Heart left ventricle (tissue), 16 donors: ENCODE measurements at regions not wholly inside any gene's neighbourhood (a gene's known extent, or its start where the extent isn't known, plus 50 kb on each side); places are given as distances from the start of the nearest gene placed in this dataset.

Source experiments
- ATAC-seq, 4 donors: fragments of 200-7000 bp; cut with Tn5 transposase; one replicate each; pipeline ENCODE4 v1.9.1; 2020 to 2022; ENCODE audit warnings: moderate library complexity in 4 of 4, mild to moderate bottlenecking in 3 of 4, moderate number of reproducible peaks in 1 of 4
- DNase-seq, 5 donors: peaks; one replicate each; pipeline ENCODE4 v3.0.0-alpha.2; 2020
- H3K27ac ChIP-seq, 12 donors: fragments of 200-600 bp; sonication (generic) in 4 of 12; one replicate each; pipeline versions ENCODE4 v1.5.0 to v1.8.0; 2016 to 2022; ENCODE audit warnings: mild to moderate bottlenecking in 2 of 12
- H3K27me3 ChIP-seq, 9 donors: fragments of 200-600 bp; sonication (generic) in 2 of 9; one replicate each; pipeline versions ENCODE4 v1.5.1 to v1.8.0; 2016 to 2022; ENCODE audit warnings: mild to moderate bottlenecking in 3 of 9
- H3K36me3 ChIP-seq, 9 donors: fragments of 200-600 bp; sonication (generic) in 2 of 9; one replicate each; pipeline versions ENCODE4 v1.5.0 to v1.8.0; 2018 to 2022; ENCODE audit warnings: mild to moderate bottlenecking in 2 of 9
- H3K4me1 ChIP-seq, 12 donors: fragments of 200-600 bp; sonication (generic) in 4 of 12; one replicate each; pipeline versions ENCODE4 v1.5.0 to v1.8.0; 2016 to 2022; ENCODE audit warnings: mild to moderate bottlenecking in 3 of 12
- H3K4me3 ChIP-seq, 12 donors: fragments of 200-600 bp; sonication (generic) in 4 of 12; one replicate each; pipeline versions ENCODE4 v1.5.0 to v1.8.0; 2017 to 2022; ENCODE audit warnings: mild to moderate bottlenecking in 9 of 12, moderate library complexity in 4 of 12
- H3K9me3 ChIP-seq, 12 donors: fragments of 200-600 bp; sonication (generic) in 4 of 12; one replicate each; pipeline versions ENCODE4 v1.5.0 to v1.8.0; 2016 to 2022; ENCODE audit warnings: mild to moderate bottlenecking in 1 of 12
- CTCF ChIP-seq, 12 donors: fragments of 200-600 bp; sonication (generic) in 4 of 12; IDR thresholded peaks; one replicate each; pipeline versions ENCODE4 v1.5.0 to v1.8.0; 2018 to 2022; ENCODE audit warnings: antibody characterized with exemption in 12 of 12, mild to moderate bottlenecking in 5 of 12
- POLR2A ChIP-seq, 2 donors: fragments of 450-650 bp; IDR thresholded peaks; one replicate each; pipeline ENCODE4 v1.6.1; 2017; ENCODE audit warnings: antibody characterized with exemption in 2 of 2, mild to moderate bottlenecking in 2 of 2, moderate library complexity in 2 of 2
- WGBS, 4 donors: extraction: QIAGEN DNeasy Blood & Tissue Kit in 2 of 4; methylation state at CpG; one replicate each; pipeline versions ENCODE4 v1.1.5 to v1.1.7; 2013 to 2018; 5-methylcytosine and 5-hydroxymethylcytosine counted together
- intact Hi-C, 10 donors: fragments of 100-400 bp; cut with DNase I; formaldehyde crosslinking; loops; one replicate each; pipeline versions ENCODE4 v1.11.1 to v1.14.2; 2022
- donor health status: ischemic (EF 13 %, LVEDD 7.1; RV severe dilation, severe dysfunction).
- donor health status: healthy with polysubstance abuse.
- donor health status: DM: no; HTN: yes; CAD: no.
- donor health status: DM: no; HTN: no; CAD: no.
- donor health status: ischemic (EF 25% LVEDD 6.9; RV normal size, moderate dysfunction).
- donor health status: ischemic (EF 25% LVEDD 5.7; RV mildly dilated, moderate dysfunction).
- donor health status: healthy.
- donor health status: DM: yes; HTN: yes; CAD: no.
- donor health status: ischemic (EF 35%, LVEDD 5.7; RV mildly dilated, moderate dysfunction).
- donor health status: nonischemic (EF 11% LVEDD 7.7; RV severe dilation, severe dysfunction).
- donor health status: DM: yes; HTN: yes; CAD: no.
- donor health status: PGD.
- donor health status: ischemic (EF 29% LVEDD 5.4; RV normal size, mild dysfunction).
- donor health status: nonischemic (EF 23%, LVEDD 6.1; RV moderate dilation, normal function).

- Histone ChIP-seq H3K4me3 (no peak overlapping the region), H3K27me3 (no peaks in the 10 kb centered on the region), H3K36me3 (no peaks in the 10 kb centered on the region), H3K4me1 (no peaks in the 10 kb centered on the region), H3K9me3 (peaks cover 0 to 18% (median 0%) of the 10 kb centered on the region in 12 donors), H3K27ac (no peak overlapping the region)
- ATAC-seq (no peak), DNase-seq (no peak)
- TF ChIP-seq POLR2A (IDR thresholded peaks at IDR 0.05) = no peak
- no peak for TF ChIP-seq CTCF (IDR thresholded peaks at IDR 0.05)
- intact Hi-C loops = no loop called here
Measured at GRCh38 chr9:13823026-13823425, 490.9 kb downstream of the NFIB start.

GRCh38 chr9:13817754-13818278, 496.1 kb downstream of the NFIB start:
- ATAC-seq = no peak
- H3K36me3 ChIP-seq = no peaks in the 10 kb centered on the region
- DNase-seq = no peak
- H3K27me3 ChIP-seq = no peaks in the 10 kb centered on the region
- H3K27ac ChIP-seq = no peak overlapping the region
- intact Hi-C loops = loop anchor here in 1 of 10 donors (10.0 kb wide), 1 partner anchor 57 kb away; no protein-coding TSS in a partner anchor
- no peak overlapping the region for H3K4me3 ChIP-seq
- H3K9me3 ChIP-seq = peaks cover 0 to 18% (median 0%) of the 10 kb centered on the region in 12 donors
- WGBS, 4 donors = 73 to 85% (median 81%) methylated on average over 1 of the region's 1 CpG
- H3K4me1 ChIP-seq = peaks cover 0 to 11% (median 0%) of the 10 kb centered on the region in 12 donors
- TF ChIP-seq POLR2A (IDR thresholded peaks at IDR 0.05) (no peak), CTCF (IDR thresholded peaks at IDR 0.05) (no peak)

GRCh38 chr9:13816837-13817236, 497.1 kb downstream of the NFIB start:
- WGBS, 4 donors = 90 to 100% (median 93%) methylated on average over 3 of the region's 3 CpGs
- ATAC-seq = no peak
- Histone ChIP-seq H3K4me3 (no peak overlapping the region), H3K27me3 (no peaks in the 10 kb centered on the region), H3K4me1 (peaks cover 0 to 11% (median 0%) of the 10 kb centered on the region in 12 donors), H3K27ac (no peak overlapping the region), H3K9me3 (peaks cover 0 to 18% (median 0%) of the 10 kb centered on the region in 12 donors), H3K36me3 (no peaks in the 10 kb centered on the region)
- intact Hi-C loops = loop anchor here in 1 of 10 donors (10.0 kb wide), 1 partner anchor 58 kb away; no protein-coding TSS in a partner anchor
- no peak for DNase-seq
- TF ChIP-seq CTCF (IDR thresholded peaks at IDR 0.05) = no peak

- no peak for ATAC-seq
- intact Hi-C loops = loop anchor here in 1 of 10 donors (10.0 kb wide), 1 partner anchor 60 kb away; no protein-coding TSS in a partner anchor
Measured at GRCh38 chr9:13814647-13815400, 499.1 kb downstream of the NFIB start.

More at GRCh38 chr9:13814647-13815400, 499.1 kb downstream of the NFIB start:
- DNase-seq = no peak
- TF ChIP-seq POLR2A (IDR thresholded peaks at IDR 0.05) (no peak), CTCF (IDR thresholded peaks at IDR 0.05) (no peak)
- no peaks in the 10 kb centered on the region for H3K27me3 ChIP-seq
- WGBS, 4 donors = 90 to 94% (median 93%) methylated on average over 1 of the region's 1 CpG
- peaks cover 0 to 9% (median 0%) of the 10 kb centered on the region in 12 donors for H3K9me3 ChIP-seq
- H3K27ac ChIP-seq = no peak overlapping the region
- H3K36me3 ChIP-seq = no peaks in the 10 kb centered on the region
- H3K4me1 ChIP-seq = peaks cover 0 to 14% (median 0%) of the 10 kb centered on the region in 12 donors
- H3K4me3 ChIP-seq = no peak overlapping the region
